ENCODE measurements at regions not wholly inside any gene's neighbourhood (a gene's known extent, or its start where the extent isn't known, plus 50 kb on each side); places are given as distances from the start of the nearest gene placed in this dataset.

GRCh38 chr10:44733501-44734488 is 177.3 kb upstream of the TMEM72 start:
- Histone ChIP-seq H3K4me2 (replicated peaks; ENCODE audit: extremely low read depth, low read length, poor library complexity, severe bottlenecking) (no peak overlapping the region), H3K36me3 (replicated peaks in 1 of 2; ENCODE audit: control insufficient read depth in 1 of 2, insufficient read depth in 2 of 2, low read length in 2 of 2) (no peaks in the 10 kb centered on the region), H3K79me2 (ENCODE audit: insufficient read depth, low read length) (no peaks in the 10 kb centered on the region), H3K27ac (ENCODE audit: low read depth in 1 of 2, low read length in 2 of 2) (no peak overlapping the region), H3K4me3 (replicated peaks in 1 of 3; ENCODE audit: low read depth in 2 of 3, low read length in 3 of 3) (no peak overlapping the region), H4K20me1 (ENCODE audit: insufficient read depth, low read length) (no peaks in the 10 kb centered on the region), H2AFZ (ENCODE audit: insufficient read depth, low read depth, low read length, poor library complexity, severe bottlenecking) (no peak overlapping the region), H3K9me3 (replicated peaks in 1 of 2; ENCODE audit: control insufficient read depth in 1 of 2, insufficient read depth in 1 of 2, low read length in 2 of 2) (no peaks in the 10 kb centered on the region), H3K9ac (ENCODE audit: insufficient read depth, low read length, poor library complexity, severe bottlenecking) (no peak overlapping the region), H3K4me1 (ENCODE audit: control insufficient read depth in 1 of 2, insufficient read depth in 2 of 2, low read length in 2 of 2) (no peaks in the 10 kb centered on the region), H3K27me3 (ENCODE audit: control insufficient read depth in 2 of 2, insufficient read depth in 2 of 2, low read length in 2 of 2) (no peaks in the 10 kb centered on the region)
- no peak for DNase-seq
- no peak overlapping the region for H3K27ac Mint-ChIP-seq
- no peaks in the 10 kb centered on the region for H3K36me3 Mint-ChIP-seq
- H3K27me3 Mint-ChIP-seq (ENCODE audit: low read depth in 3 of 3): peaks cover 0 to 2% (median 0%) of the 10 kb centered on the region in 3 donors
- no CpG with 5 or more reads among the region's 5 CpGs for WGBS (ENCODE audit: insufficient coverage)
- no peak for TF ChIP-seq CTCF (IDR thresholded peaks at IDR 0.05)
- intact Hi-C loops (cut with micrococcal nuclease): no loop called here
- H3K9me3 Mint-ChIP-seq: peaks cover 5 to 21% (median 9%) of the 10 kb centered on the region in 7 donors
- no peak overlapping the region for H3K4me3 Mint-ChIP-seq
- H3K4me1 Mint-ChIP-seq: no peaks in the 10 kb centered on the region

DNA sequence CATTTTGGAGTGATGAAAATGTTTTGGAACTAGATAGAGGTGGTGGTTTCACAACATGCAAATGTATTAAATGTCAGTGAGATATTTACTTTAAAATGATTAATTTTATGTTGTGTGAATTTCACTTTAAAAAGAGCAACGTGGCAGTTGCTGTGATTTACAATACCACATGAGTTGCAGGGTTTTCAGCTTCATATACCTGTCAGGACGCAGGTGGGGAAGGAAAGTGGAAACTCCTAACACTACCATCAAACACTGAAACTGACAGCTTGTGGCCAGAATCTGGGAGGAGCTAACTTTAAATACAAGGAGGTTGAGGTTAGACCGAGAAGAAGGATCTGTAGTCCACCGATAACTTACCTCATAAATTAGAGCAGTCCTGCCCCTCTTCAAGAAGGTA is 168.9 kb upstream of the TMEM72 start:
- no CpG with 5 or more reads among the region's 4 CpGs for whole genome bisulfite sequencing (ENCODE audit: insufficient coverage)
- no peaks in the 10 kb centered on the region for H3K36me3 ChIP-seq (replicated peaks in 1 of 2; ENCODE audit: control insufficient read depth in 1 of 2, insufficient read depth in 2 of 2, low read length in 2 of 2)
- Mint-ChIP-seq H3K36me3 (no peaks in the 10 kb centered on the region), H3K4me3 (no peak overlapping the region), H3K27me3 (ENCODE audit: low read depth in 3 of 3) (peaks cover 0 to 2% (median 2%) of the 10 kb centered on the region in 3 donors), H3K9me3 (peaks cover 1 to 18% (median 7%) of the 10 kb centered on the region in 7 donors), H3K4me1 (no peaks in the 10 kb centered on the region), H3K27ac (no peak overlapping the region)
- H3K9me3 ChIP-seq (replicated peaks in 1 of 2; ENCODE audit: control insufficient read depth in 1 of 2, insufficient read depth in 1 of 2, low read length in 2 of 2): no peaks in the 10 kb centered on the region
- H3K27me3 ChIP-seq (ENCODE audit: control insufficient read depth in 2 of 2, insufficient read depth in 2 of 2, low read length in 2 of 2): no peaks in the 10 kb centered on the region
- no peaks in the 10 kb centered on the region for H3K4me1 ChIP-seq (ENCODE audit: control insufficient read depth in 1 of 2, insufficient read depth in 2 of 2, low read length in 2 of 2)
- no peak overlapping the region for H3K27ac ChIP-seq (ENCODE audit: low read depth in 1 of 2, low read length in 2 of 2)
- TF ChIP-seq CTCF (IDR thresholded peaks at IDR 0.05): no peak
- no peak overlapping the region for H3K4me2 ChIP-seq (replicated peaks; ENCODE audit: extremely low read depth, low read length, poor library complexity, severe bottlenecking)
- no peak for DNase-seq
- no peak overlapping the region for H2AFZ ChIP-seq (ENCODE audit: insufficient read depth, low read depth, low read length, poor library complexity, severe bottlenecking)
- intact Hi-C loops (cut with micrococcal nuclease): no loop called here
- no peaks in the 10 kb centered on the region for H3K79me2 ChIP-seq (ENCODE audit: insufficient read depth, low read length)
- H3K9ac ChIP-seq (ENCODE audit: insufficient read depth, low read length, poor library complexity, severe bottlenecking): no peak overlapping the region
- H4K20me1 ChIP-seq (ENCODE audit: insufficient read depth, low read length): no peaks in the 10 kb centered on the region
- H3K4me3 ChIP-seq (replicated peaks in 1 of 3; ENCODE audit: low read depth in 2 of 3, low read length in 3 of 3): no peak overlapping the region

Measured in CD14-positive monocyte (primary cell).